Eye (tissue), 1 donor: ENCODE measurements at regions not wholly inside any gene's neighbourhood (a gene's known extent, or its start where the extent isn't known, plus 50 kb on each side); places are given as distances from the start of the nearest gene placed in this dataset.
A peak's percentile ranks its signal among the peaks of the same experiment; 100 is the strongest.

Experiments used
- DNase-seq: peaks from one replicate; pipeline ENCODE4 v3.0.0-alpha.2; 2015

DNA sequence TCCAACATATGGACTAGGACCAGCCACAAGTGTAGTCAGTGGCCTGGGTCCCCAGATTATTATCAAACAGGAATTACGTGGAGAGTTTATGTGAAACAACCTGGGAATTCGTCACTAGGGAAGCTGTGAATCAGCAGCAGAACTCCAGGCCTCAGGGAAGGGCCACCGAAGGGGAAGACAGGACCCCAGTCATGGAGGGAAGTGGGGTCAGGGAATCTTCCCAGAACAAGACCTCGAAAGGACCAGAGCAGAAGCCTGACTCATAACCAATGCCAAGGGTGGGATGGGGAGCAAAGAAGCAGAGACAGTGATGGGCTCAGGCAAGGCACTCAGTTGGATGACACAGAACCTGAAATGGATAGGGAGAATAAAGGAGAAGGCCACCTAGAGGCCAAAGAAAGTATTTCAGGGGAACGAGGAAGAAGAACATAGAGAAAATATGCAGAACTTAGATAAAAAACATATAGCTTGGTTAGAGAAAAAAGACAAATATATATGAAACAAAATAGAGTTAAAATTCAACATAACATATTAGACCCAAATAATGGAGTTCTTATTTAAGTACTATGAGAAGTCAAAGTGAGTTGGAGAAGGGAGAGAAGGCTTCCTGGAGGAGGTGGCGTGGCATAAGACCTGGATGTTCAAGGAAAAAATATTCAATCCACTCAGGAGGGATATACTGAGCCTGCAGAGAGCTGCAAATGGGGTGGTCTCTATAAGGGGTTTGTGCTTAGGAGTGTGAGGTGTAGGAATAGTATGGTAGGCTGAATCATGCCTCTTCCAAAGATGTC, 66.7 kb upstream of the CAST start:
- no peak for DNase-seq

DNA sequence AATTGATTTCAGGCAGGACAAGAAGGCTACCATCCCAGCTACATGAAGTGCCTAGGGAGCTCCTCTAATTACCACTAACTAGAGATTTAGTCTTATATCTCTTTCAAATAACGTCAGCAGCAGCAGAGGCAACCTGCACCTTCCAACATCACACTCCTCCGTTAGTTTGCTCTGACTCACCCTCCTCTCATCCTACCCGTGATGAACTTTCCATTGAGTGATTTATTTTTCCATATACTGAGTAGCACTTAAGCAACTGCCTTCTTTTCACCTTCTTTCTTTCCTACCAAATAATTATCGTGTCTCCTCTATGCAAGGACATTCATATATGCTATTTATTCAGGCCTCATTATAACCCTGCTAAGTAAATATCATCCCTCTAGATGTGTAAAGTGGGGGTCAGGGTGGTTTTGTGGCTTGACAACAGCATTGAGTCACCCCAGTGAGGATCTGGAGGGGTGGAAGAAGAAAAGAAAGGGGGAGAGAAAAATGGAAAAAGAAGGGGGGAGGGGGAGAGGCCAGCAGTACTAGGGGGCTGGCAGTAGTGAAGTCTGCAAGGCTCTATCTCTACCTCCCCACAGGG, 64.6 kb upstream of the CAST start:
- DNase-seq = no peak

DNA sequence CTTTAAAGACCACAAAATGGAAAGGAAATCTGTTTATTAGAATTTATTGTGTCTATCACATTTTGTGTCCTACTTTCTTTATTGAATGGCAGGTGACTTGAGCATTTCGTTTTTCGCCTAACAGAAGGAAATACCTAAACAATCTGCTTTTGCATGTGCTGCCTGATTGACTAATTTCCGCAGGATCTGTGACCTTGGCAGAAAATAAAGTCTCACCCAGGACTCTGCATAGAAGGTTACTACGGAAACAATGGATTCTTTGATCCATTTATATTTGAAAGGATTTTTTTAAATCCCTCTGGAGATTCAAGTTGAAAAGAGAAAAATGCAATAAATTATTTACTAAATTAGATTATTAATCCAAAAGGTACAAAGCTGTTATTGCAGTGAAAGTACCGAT, 61.0 kb upstream of the CAST start:
- DNase-seq = no peak

DNA sequence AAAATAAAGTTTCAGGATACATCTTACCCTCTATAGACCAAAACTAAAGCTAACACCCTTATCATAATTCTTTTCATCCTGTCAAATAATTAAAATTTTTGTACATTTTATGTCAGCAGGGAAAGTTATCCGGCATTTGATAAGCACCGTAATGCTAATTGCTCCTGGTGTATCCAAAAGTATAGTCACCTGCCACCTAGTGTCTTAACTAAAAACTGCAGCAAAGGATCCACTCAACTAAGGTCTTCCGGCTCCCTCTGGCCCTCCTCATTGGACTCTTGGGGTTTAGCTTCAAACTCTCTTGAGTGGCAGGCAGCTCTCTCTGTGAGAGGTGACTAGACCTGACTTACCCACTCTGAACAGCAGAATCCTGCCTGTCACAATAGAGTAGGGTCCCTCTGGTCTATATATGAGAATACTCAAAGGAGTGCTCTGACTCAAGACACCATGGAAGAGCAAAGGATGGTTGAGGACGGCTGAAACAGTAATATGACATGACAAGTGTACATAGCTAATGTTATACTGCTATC, 60.4 kb upstream of the CAST start:
- DNase-seq = peak; percentile 91

DNA sequence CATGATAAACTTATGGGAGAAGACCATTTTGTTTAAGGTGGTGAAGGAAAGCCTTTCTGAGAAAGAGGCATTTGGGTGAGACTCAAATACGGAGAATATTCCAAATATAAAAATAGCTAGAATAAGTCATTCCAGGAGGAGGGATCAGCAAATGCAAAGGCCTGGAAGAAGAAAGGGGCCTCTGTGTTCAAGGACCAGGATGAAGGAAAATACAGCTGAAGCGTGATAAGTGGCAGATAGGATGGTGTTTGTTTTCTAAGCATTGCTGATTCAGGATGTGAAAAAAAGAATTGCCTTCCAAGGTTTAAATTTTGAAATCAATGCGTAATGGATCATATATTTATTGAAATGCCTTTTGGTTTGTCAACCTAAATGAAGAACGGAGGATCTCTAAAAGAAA, 59.4 kb upstream of the CAST start:
- DNase-seq = no peak

DNA sequence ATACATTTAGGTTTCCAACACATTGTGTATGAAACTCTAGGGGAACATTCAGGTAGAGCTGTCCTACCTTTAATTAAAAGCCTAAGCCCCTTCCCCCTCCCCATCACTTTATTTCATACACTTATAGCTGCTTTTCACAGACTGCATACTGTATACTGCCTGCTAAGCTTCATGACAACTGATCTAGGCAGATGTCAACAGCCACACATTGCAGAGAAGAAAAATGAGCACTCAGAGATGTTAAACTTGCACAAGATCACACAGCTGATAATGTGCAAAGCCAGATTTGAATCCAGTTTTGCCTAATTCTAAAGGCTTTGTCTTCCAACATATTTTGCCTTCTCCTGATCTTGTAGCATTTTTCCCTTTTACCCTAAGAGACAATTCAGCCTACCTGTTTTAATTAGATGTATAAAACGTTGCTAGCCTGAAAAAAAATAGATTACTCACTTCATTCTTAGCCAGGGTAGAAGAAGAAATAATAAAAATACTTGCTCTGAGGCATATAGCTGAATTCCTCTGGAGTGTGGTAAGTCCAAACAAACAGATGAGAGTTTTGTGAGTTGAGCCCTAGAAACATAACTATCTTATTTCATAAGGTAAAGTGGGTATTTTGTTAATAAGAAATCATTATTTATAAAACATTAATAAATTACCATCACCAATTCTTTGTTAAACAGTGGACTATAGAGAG, 56.9 kb upstream of the CAST start:
- DNase-seq = no peak

DNA sequence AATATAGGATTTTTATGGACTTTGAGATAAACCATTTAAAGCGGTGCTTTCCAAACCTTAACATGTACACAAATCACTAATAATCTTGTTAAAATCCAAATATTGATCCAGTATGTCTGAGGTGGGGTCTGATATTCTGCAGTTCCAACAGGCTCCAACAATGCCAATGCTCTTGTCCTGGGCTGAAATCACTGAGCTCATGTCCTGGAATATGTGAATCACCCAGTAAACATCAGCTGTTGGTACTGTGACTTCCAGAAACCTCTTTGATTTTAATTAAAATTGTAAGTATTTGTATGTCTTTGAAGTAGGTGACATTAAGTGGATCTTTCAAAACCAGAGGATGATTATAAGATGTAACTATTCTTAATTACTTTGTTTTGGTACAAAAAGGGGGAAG, 52.8 kb upstream of the CAST start:
- DNase-seq = no peak

DNA sequence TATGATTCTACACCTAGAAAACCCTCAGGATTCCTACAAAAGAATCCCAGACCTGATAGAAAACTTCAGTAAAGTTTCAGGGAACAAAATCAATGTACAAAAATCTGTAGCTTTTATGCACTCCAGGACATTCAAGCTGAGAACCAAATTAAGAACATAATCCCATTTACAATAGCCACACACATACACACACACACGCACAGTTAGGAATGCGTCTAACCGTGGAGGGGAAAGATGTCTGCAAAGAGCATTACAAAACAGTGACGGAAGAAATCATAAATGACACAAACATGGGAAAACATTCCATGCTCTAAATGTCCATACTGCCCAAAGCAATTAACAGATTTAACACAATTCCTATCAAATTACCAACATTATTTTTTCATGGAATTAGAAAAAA, 51.4 kb upstream of the CAST start:
- peak; percentile 16 for DNase-seq

DNA sequence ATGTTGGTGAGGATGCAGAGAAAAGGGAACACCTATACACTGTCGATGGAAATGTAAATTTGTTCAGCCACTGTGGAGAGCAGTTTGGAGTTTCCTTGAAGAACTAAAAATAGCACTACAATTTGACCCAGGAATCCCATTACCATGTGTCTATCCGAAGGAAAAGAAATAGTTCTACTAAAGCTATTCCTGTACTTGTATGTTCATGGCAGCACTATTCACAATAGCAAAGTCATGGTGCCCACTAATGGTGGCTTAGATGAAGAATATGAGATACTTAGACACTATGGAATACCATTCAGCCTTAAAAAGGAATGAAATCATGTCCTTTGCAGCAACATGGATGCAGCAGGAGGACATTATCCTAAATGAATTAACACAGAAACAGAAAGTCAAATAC, 50.2 kb upstream of the CAST start:
- no peak for DNase-seq
